ENCODE measurements at regions not wholly inside any gene's neighbourhood (a gene's known extent, or its start where the extent isn't known, plus 50 kb on each side); places are given as distances from the start of the nearest gene placed in this dataset.

- H3K27me3 ChIP-seq (replicated peaks in 1 of 7) = no peaks in the 10 kb centered on the region
- no peak overlapping the region for H3K27ac ChIP-seq
- TF ChIP-seq CTCF (IDR thresholded peaks at IDR 0.05 in 8 of 11, conservative IDR thresholded peaks at IDR 0.05 in 3 of 11) = no peak
- TF ChIP-seq POLR2AphosphoS5 (IDR thresholded peaks at IDR 0.05) = no peak
- no peak for TF ChIP-seq POLR2A (IDR thresholded peaks at IDR 0.05)
- intact Hi-C loops (cut with DNase I; ENCODE audit: low total_unique reads) = no loop called here
- H3K9me3 ChIP-seq = no peaks in the 10 kb centered on the region
- no peaks in the 10 kb centered on the region for H3K4me1 ChIP-seq
- H3K36me3 ChIP-seq = no peaks in the 10 kb centered on the region
- H3K4me3 ChIP-seq = no peak overlapping the region
- no peak for DNase-seq
- 86 to 97% (median 89%) methylated on average over 4 of the region's 4 CpGs for WGBS, 5 donors
Measured at GRCh38 chr11:133697603-133698180, 147.6 kb downstream of the SPATA19 start.

GRCh38 chr11:133697161-133697560 is 148.2 kb downstream of the SPATA19 start:
- Histone ChIP-seq H3K27ac (no peak overlapping the region), H3K9me3 (no peaks in the 10 kb centered on the region), H3K4me3 (no peak overlapping the region), H3K27me3 (replicated peaks in 1 of 7) (no peaks in the 10 kb centered on the region), H3K36me3 (no peaks in the 10 kb centered on the region), H3K4me1 (no peaks in the 10 kb centered on the region)
- WGBS, 5 donors = 70 to 80% (median 73%) methylated on average over 5 of the region's 5 CpGs
- DNase-seq = no peak
- intact Hi-C loops (cut with DNase I; ENCODE audit: low total_unique reads) = no loop called here
- TF ChIP-seq POLR2A (IDR thresholded peaks at IDR 0.05) (no peak), POLR2AphosphoS5 (IDR thresholded peaks at IDR 0.05) (no peak), CTCF (IDR thresholded peaks at IDR 0.05 in 8 of 11, conservative IDR thresholded peaks at IDR 0.05 in 3 of 11) (no peak)

GRCh38 chr11:133695387-133695786 is 149.9 kb downstream of the SPATA19 start:
- TF ChIP-seq POLR2AphosphoS5 (IDR thresholded peaks at IDR 0.05) (no peak), POLR2A (IDR thresholded peaks at IDR 0.05) (no peak), CTCF (IDR thresholded peaks at IDR 0.05 in 8 of 11, conservative IDR thresholded peaks at IDR 0.05 in 3 of 11) (no peak)
- Histone ChIP-seq H3K27ac (no peak overlapping the region), H3K9me3 (no peaks in the 10 kb centered on the region), H3K4me3 (no peak overlapping the region), H3K36me3 (no peaks in the 10 kb centered on the region), H3K4me1 (no peaks in the 10 kb centered on the region), H3K27me3 (replicated peaks in 1 of 7) (no peaks in the 10 kb centered on the region)
- WGBS, 5 donors = 63 to 92% (median 71%) methylated on average over 1 to 2 of the region's 2 CpGs
- intact Hi-C loops (cut with DNase I; ENCODE audit: low total_unique reads) = no loop called here
- no peak for DNase-seq

- TF ChIP-seq CTCF (IDR thresholded peaks at IDR 0.05 in 8 of 11, conservative IDR thresholded peaks at IDR 0.05 in 3 of 11) = no peak
- Histone ChIP-seq H3K4me1 (no peaks in the 10 kb centered on the region), H3K9me3 (no peaks in the 10 kb centered on the region), H3K36me3 (no peaks in the 10 kb centered on the region), H3K27me3 (replicated peaks in 1 of 7) (no peaks in the 10 kb centered on the region), H3K27ac (no peak overlapping the region), H3K4me3 (no peak overlapping the region)
- DNase-seq = no peak
- WGBS, 5 donors = 51 to 76% (median 64%) methylated on average over 3 of the region's 3 CpGs
- intact Hi-C loops (cut with DNase I; ENCODE audit: low total_unique reads) = no loop called here
Measured at GRCh38 chr11:133694701-133695100, 150.6 kb downstream of the SPATA19 start.
